ENCODE measurements at regions not wholly inside any gene's neighbourhood (a gene's known extent, or its start where the extent isn't known, plus 50 kb on each side); places are given as distances from the start of the nearest gene placed in this dataset.

DNA sequence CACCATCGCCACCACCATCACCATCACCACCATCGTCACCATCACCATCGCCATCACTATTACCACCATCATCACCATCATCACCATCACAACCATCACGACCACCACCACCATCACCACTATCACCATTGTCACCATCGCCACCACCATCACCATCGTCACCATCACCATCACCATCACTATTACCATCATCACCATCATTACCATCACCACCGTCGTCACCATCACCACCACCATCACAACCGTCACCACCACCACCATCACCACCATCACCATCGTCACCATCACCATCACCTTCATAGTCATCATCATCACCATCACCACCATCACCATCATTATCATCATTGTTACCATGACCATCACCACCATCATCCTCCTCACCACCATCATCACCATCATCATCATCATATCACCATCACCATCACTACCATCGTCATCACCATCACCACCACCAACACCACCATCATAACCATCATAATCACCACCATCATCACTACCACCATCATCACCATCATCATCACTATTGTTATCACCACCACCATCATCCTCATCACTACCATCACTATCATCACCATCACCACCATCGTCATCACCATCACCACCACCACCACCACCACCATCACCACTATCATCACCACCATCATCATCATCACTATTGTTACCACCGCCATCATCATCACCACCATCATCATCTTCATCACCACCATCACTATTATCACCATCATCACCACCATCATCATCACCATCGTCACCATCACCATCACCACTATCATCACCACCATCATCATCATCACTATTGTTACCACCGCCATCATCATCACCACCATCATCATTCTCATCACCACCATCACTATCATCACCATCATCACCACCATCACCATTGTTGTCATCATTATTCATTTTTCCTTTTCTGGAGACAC is 51.5 kb upstream of the ZNF469 start:
- Mint-ChIP-seq H3K4me1 (peaks cover 6% of the 10 kb centered on the region), H3K27ac (no peak overlapping the region), H3K4me3 (no peak overlapping the region), H3K27me3 (peaks cover 15% of the 10 kb centered on the region), H3K9me3 (ENCODE audit: insufficient read depth) (no peaks in the 10 kb centered on the region)
- no peaks in the 10 kb centered on the region for H3K79me2 ChIP-seq (ENCODE audit: control insufficient read depth, insufficient read depth, low read length)
- H3K9me3 ChIP-seq (ENCODE audit: control extremely low read depth in 1 of 3, control insufficient read depth in 2 of 3, insufficient read depth in 1 of 3, low read length in 2 of 3), result peaks cover 0 to 20% (median 0%) of the 10 kb centered on the region in 3 donors
- 99% methylated on average over 15 of the region's 15 CpGs for WGBS (ENCODE audit: insufficient coverage)
- TF ChIP-seq EZH2 (IDR thresholded peaks at IDR 0.05; ENCODE audit: borderline replicate concordance, insufficient read depth, low read depth, low read length, poor library complexity, severe bottlenecking), result no peak
- TF ChIP-seq, protein P1, sequence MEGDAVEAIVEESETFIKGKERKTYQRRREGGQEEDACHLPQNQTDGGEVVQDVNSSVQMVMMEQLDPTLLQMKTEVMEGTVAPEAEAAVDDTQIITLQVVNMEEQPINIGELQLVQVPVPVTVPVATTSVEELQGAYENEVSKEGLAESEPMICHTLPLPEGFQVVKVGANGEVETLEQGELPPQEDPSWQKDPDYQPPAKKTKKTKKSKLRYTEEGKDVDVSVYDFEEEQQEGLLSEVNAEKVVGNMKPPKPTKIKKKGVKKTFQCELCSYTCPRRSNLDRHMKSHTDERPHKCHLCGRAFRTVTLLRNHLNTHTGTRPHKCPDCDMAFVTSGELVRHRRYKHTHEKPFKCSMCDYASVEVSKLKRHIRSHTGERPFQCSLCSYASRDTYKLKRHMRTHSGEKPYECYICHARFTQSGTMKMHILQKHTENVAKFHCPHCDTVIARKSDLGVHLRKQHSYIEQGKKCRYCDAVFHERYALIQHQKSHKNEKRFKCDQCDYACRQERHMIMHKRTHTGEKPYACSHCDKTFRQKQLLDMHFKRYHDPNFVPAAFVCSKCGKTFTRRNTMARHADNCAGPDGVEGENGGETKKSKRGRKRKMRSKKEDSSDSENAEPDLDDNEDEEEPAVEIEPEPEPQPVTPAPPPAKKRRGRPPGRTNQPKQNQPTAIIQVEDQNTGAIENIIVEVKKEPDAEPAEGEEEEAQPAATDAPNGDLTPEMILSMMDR (IDR thresholded peaks at IDR 0.05), result no peak
- intact Hi-C loops (cut with micrococcal nuclease), result no loop called here
- ATAC-seq (ENCODE audit: low read depth) (no peak), DNase-seq (no peak)
- no peak overlapping the region for H3K4me3 ChIP-seq (ENCODE audit: control extremely low read depth in 1 of 5, extremely low read depth in 1 of 5, insufficient read depth in 1 of 5, low read depth in 2 of 5, low read length in 4 of 5)
- H3K27me3 ChIP-seq (replicated peaks in 1 of 4; ENCODE audit: control extremely low read depth in 1 of 4, control insufficient read depth in 3 of 4, insufficient read depth in 4 of 4, low read length in 3 of 4), result peaks cover 0 to 12% (median 2%) of the 10 kb centered on the region in 4 experiments
- H4K20me1 ChIP-seq (ENCODE audit: control insufficient read depth, insufficient read depth, low read length, poor library complexity, severe bottlenecking), result no peaks in the 10 kb centered on the region
- H3K4me1 ChIP-seq (ENCODE audit: control insufficient read depth in 2 of 2, insufficient read depth in 2 of 2, low read length in 2 of 2), result peaks cover 8 to 10% of the 10 kb centered on the region in 2 donors
- CTCF ChIA-PET, result no interaction called here
- no peak overlapping the region for H3K4me2 ChIP-seq (replicated peaks; ENCODE audit: low read depth, low read length, poor library complexity, severe bottlenecking)
- H3K27ac ChIP-seq (ENCODE audit: low read length in 2 of 2), result no peak overlapping the region
- no peak overlapping the region for H2AFZ ChIP-seq (ENCODE audit: insufficient read depth, low read depth, low read length, poor library complexity, severe bottlenecking)
- H3K9ac ChIP-seq (ENCODE audit: low read length), result no peak overlapping the region
- POLR2A ChIA-PET, result no interaction called here
- no peaks in the 10 kb centered on the region for H3K36me3 ChIP-seq (replicated peaks in 1 of 2; ENCODE audit: control extremely low read depth in 1 of 2, control insufficient read depth in 1 of 2, extremely low read depth in 1 of 2, insufficient read depth in 2 of 2, low read length in 1 of 2)
